Left ventricle myocardium inferior (tissue), 1 donor: ENCODE measurements at regions not wholly inside any gene's neighbourhood (a gene's known extent, or its start where the extent isn't known, plus 50 kb on each side); places are given as distances from the start of the nearest gene placed in this dataset.

Source experiments
- DNase-seq: peaks from one replicate; pipeline ENCODE4 v3.0.0-alpha.2; 2020
- H3K27ac ChIP-seq: fragments of 200-600 bp; replicated peaks from 2 replicates; pipeline ENCODE4 v1.8.0; 2021
- H3K27me3 ChIP-seq: fragments of 200-600 bp; 2 replicates; pipeline ENCODE4 v1.8.0; 2021; ENCODE audit warnings: low read depth
- H3K36me3 ChIP-seq: fragments of 200-600 bp; 2 replicates; pipeline ENCODE4 v1.8.0; 2021
- H3K4me1 ChIP-seq: fragments of 200-600 bp; 2 replicates; pipeline ENCODE4 v1.8.0; 2021
- H3K4me3 ChIP-seq: fragments of 200-600 bp; 2 replicates; pipeline ENCODE4 v1.8.0; 2021; ENCODE audit warnings: mild to moderate bottlenecking, moderate library complexity
- H3K9me3 ChIP-seq: fragments of 200-600 bp; replicated peaks from 2 replicates; pipeline ENCODE4 v1.8.0; 2021
- CTCF ChIP-seq: fragments of 200-600 bp; IDR thresholded peaks from 2 replicates; pipeline ENCODE4 v1.8.0; 2021; ENCODE audit warnings: antibody characterized with exemption, mild to moderate bottlenecking, borderline replicate concordance
- intact Hi-C: fragments of 100-400 bp; cut with micrococcal nuclease; formaldehyde crosslinking; loops from one replicate; pipeline ENCODE4 v1.11.0; 2022
- donor health status: DM: no; HTN: yes; CAD: no; lungs with severe emphysema.

- no peak for DNase-seq
- Histone ChIP-seq H3K4me1 (no peaks in the 10 kb centered on the region), H3K4me3 (no peak overlapping the region), H3K9me3 (no peaks in the 10 kb centered on the region), H3K27me3 (no peaks in the 10 kb centered on the region), H3K36me3 (no peaks in the 10 kb centered on the region), H3K27ac (no peak overlapping the region)
- intact Hi-C loops, result no loop called here
- TF ChIP-seq CTCF, result no peak
Observed at GRCh38 chr12:75760573-75761294, 249.3 kb upstream of the KRR1 start.

- no peak for TF ChIP-seq CTCF
- H3K36me3 ChIP-seq, result no peaks in the 10 kb centered on the region
- H3K27ac ChIP-seq, result no peak overlapping the region
- DNase-seq, result no peak
- intact Hi-C loops, result no loop called here
- H3K9me3 ChIP-seq, result no peaks in the 10 kb centered on the region
- H3K4me3 ChIP-seq, result no peak overlapping the region
- H3K4me1 ChIP-seq, result no peaks in the 10 kb centered on the region
- H3K27me3 ChIP-seq, result no peaks in the 10 kb centered on the region
Observed at GRCh38 chr12:75759842-75760572, 248.6 kb upstream of the KRR1 start.

GRCh38 chr12:75759196-75759595 is 247.8 kb upstream of the KRR1 start:
- H3K9me3 ChIP-seq, result no peaks in the 10 kb centered on the region
- DNase-seq, result no peak
- intact Hi-C loops, result no loop called here
- H3K4me1 ChIP-seq, result no peaks in the 10 kb centered on the region
- H3K36me3 ChIP-seq, result no peaks in the 10 kb centered on the region
- TF ChIP-seq CTCF, result no peak
- H3K4me3 ChIP-seq, result no peak overlapping the region
- no peaks in the 10 kb centered on the region for H3K27me3 ChIP-seq
- H3K27ac ChIP-seq, result no peak overlapping the region

GRCh38 chr12:75756771-75757170 is 245.4 kb upstream of the KRR1 start:
- Histone ChIP-seq H3K9me3 (no peaks in the 10 kb centered on the region), H3K27me3 (no peaks in the 10 kb centered on the region), H3K36me3 (no peaks in the 10 kb centered on the region), H3K27ac (no peak overlapping the region), H3K4me1 (no peaks in the 10 kb centered on the region), H3K4me3 (no peak overlapping the region)
- no peak for TF ChIP-seq CTCF
- no peak for DNase-seq
- intact Hi-C loops, result no loop called here

- DNase-seq, result no peak
- no peaks in the 10 kb centered on the region for H3K36me3 ChIP-seq
- H3K4me3 ChIP-seq, result no peak overlapping the region
- no peak overlapping the region for H3K27ac ChIP-seq
- TF ChIP-seq CTCF, result no peak
- H3K4me1 ChIP-seq, result no peaks in the 10 kb centered on the region
- no peaks in the 10 kb centered on the region for H3K27me3 ChIP-seq
- H3K9me3 ChIP-seq, result no peaks in the 10 kb centered on the region
- intact Hi-C loops, result no loop called here
Observed at GRCh38 chr12:75756111-75756510, 244.7 kb upstream of the KRR1 start.
